ENCODE measurements at regions not wholly inside any gene's neighbourhood (a gene's known extent, or its start where the extent isn't known, plus 50 kb on each side); places are given as distances from the start of the nearest gene placed in this dataset.
A peak's percentile ranks its signal among the peaks of the same experiment; 100 is the strongest.

DNA sequence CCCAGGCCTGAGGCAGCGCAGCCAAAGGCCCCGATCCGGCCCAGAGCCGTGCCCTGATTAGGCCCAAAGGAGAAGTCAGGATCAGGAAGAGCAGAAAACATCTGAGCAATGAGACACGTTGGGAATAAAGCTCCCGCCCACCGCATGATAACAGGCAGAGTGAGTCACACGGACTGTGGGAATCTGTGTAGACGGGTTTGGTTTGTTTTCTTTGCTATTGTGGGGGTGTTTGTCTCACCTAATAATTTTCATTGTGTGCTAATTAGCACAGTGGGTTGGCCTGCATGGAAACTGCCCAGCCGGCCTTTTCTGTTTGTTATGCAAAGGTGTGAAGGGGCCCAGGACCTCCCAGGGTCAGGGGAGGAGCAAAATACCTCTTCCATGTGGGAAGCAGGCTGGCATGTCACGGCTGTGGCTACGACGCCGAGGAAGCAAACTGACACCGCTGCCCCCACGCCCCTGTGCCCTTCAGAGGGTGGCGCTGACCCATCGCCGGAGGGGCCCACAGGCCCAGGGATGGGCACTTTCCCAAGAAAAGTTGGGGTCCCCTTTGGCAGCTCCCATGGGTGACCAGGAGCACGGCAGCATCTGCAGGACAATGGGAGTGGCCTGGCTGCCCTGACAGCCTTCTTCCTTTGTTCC is 68.4 kb upstream of the CTDP1 start:
- peak; percentile 54 for DNase-seq

DNA sequence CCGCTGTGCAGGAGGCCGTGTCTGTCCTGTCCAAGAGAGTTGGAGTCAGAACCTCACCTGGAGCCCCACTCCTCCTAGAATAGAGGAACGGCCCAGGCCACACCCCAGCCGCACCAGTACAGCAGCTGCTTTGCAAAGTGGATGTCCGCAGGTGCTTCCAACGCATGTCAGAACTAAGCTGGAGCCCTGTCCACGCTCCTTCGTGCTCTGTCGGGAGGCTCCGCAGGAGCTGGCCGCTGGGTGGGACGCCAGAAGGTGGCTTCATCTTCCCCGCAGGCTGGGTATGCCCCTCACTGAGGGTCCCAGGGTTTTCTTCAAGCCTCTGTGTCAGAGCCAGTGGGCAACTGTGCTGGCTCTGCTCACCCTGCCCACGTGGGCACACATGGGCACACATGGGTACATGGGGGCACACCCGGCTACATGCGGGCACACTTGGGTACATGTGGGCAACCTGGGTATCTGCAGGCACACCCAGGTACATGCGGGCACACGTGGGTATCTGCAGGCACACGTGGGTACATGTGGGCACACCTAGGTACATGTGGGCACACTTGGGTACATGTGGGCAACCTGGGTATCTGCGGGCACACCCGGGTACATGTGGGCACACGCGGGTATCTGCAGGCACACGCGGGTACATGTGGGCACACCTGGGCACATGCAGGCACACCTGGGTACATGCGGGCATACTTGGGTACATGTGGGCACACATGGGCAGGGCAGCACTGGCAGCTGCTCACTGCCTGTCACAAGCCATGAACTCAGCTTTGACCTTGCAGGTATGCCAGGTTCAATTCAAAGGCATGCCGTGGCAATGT is 67.1 kb upstream of the CTDP1 start:
- DNase-seq = no peak

DNA sequence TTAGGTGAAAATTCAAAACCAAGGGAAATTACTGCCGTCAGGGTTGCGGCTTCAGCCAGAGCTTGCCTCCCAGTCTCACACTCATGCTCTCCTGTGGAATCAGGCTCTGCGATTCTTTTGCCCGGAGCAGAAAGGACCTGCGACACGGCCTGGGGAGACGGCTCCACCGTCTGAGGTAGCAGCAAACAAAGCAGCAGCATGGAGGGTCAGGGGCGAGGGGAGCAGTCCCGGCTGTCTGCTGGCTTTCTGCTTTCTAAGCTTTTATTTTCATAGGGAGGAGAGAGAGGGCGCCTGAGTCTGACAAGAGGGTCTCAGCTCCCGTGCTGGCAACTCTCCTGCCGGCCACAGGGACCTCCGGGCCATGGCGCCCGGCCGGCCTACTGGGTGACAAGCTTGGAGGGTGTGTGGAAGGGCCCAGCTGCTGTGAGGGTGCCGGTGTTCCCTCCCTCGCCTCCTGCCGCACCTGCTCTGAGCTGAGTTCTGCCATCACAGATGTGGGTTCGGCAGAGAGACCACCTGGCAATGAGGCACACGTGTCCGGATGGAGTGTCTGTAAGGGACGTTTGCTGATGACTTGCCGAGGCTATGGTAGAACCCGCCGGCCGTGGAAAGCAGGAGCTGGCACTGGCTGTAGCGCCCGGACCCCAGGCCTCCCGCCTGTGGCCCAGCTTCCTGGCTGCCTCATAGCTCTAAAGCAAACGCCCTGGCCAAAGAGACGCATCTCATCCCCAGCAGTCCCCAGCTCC is 66.2 kb upstream of the CTDP1 start:
- DNase-seq = no peak

DNA sequence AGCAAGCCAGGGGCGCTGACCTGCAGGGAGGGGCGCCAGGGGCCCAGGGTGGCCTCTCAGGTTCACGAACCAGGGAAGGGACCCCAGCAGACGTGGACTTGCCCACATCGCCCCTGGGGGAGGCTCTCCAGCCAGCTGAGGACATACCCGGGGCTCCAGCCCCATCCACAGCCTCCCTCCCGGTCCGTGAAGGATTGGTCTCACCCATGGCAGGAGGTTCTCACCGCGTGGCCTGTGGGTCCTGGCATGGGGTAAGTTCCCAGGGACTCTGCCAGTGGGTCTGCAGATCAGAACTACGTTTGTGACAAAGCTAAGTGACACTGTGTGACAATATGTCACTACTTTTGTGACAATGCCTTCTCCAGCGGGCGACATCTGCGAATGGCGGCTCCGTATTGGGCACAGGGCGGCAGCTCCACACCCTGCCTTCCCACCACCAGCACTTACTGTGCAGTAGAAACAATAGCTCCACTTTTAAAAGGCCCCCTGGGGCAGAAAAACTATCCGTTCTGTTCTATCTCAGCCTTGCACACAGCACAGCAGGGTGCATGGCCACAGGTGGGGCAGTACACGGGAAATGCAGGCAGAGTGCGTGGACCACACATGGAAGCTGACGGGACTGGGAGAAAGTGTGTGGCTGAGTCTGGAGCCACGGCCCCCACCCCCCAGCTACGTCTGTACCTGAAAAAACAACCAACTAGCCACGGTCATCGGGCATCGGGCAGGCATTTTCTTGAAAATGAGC is 65.2 kb upstream of the CTDP1 start:
- no peak for DNase-seq

DNA sequence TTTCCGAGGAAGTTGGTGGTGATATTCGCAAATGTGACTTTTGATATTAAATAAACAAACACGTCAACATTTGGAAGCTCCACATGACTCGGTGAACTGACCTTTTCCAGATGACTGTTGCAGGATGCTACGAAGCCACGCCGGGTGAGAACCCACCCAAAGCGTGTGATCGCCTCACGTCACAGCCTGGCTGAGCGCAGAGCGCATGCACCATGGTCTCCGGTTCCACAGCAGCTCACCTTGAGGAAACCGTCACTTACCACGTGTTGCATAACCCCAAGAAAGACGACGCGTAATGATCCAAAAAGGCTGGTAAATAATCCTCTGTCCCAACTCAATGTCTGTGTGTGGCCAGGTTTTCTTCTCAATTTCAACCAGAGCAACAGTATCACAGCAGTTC is 64.5 kb upstream of the CTDP1 start:
- no peak for DNase-seq

DNA sequence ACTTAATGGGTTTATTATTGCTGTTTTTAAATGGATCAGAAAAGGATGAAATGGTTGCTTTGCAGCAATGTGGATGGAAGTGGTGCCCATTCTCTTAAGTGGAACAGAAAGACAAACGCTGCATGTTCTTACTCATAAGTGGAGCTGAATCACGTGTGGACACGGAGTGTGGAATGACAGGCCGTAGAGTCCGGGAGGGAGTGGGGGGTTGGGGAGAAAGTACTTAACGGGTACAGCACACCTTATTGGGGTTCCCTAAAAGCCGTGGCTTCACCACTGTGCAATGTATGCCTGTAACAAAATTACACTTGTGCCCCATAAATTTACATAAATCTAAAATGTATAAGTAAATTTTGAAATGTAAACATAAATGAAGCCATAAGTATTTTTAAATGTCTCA is 64.0 kb upstream of the CTDP1 start:
- no peak for DNase-seq

DNA sequence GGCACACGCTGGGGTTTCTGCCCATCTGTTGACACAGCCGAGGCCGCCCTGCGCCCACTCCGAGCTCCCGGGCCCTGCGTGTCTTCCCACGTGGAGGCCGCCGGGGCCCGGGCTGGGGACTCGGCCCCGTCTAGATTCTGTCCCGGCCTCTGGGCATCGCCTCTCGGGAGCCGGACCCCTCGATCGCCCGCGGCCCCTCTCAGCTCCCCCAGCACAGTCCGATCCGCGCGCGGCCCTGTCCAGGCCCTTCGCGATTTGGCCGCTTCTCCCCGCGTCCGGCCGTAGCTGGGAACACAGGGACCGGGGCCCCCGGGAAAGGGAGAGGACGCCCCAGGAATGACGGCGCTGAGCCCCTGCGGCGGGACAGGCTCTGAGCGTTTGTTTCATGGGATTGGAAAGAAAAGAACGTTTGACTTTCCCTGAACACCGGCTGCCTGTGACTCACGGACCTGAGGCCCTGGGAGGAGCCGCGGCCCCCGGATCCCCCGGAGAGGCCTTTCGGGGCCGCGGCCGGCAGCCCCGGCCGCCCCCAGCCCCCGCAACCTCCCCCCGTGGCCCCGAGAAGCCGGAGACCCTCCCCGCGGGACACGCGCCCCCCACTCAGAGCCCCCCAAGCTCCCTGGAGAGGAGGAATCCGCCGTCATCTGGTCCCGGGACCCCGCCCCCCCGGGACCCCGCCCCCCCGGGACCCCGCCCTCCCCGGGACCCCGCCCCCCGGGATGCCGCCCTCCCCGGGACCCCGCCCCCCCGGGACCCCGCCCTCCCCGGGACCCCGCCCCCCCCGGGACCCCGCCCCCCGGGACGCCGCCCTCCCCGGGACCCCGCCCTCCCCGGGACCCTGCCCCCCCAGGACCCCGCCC is 62.7 kb upstream of the CTDP1 start:
- no peak for DNase-seq

DNA sequence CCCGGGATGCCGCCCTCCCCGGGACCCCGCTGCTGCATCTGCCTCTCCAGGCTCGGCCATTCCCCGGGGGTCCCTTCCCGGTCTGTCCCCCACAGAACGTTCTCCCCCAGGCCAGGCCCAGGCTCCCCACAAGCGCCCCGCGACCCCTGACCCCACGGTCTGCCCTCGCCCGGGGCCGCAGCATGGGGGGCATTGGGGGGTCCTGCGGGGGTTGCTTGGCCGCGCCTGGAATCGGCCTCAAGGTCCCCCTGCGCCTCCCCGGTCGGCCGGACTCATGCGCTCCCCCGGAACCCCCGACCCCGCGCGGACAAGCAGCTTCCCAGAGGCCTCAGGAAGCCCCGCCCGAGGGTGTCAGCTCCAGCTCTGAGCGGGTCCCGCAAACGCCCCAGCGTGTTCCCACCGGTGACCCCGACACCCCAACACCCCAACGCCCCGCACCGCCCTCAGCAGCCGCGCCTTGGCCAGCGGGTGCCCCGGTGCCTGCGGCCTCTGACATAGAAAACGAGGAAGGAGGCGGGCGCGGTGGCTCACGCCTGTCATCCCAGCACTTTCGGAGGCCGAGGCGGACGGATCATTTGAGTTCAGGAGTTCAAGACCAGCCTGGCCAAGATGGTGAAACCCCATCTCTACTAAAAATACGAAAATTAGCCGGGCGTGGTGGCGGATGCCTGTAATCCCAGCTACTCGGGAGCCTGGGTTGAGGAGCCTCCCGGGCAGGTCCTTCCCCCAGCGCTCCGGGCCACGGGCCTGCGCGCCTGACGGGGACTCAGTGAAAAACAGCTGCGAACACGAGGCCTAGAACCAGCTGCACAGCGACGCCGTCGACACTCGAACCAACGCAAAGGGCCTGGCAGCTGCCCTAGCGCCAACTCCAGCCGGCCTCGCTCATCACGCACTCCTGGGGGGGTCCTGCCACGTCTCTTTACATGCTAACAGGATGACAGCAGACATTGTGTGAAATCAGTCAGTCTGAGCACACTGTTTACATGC is 61.8 kb upstream of the CTDP1 start:
- no peak for DNase-seq

DNA sequence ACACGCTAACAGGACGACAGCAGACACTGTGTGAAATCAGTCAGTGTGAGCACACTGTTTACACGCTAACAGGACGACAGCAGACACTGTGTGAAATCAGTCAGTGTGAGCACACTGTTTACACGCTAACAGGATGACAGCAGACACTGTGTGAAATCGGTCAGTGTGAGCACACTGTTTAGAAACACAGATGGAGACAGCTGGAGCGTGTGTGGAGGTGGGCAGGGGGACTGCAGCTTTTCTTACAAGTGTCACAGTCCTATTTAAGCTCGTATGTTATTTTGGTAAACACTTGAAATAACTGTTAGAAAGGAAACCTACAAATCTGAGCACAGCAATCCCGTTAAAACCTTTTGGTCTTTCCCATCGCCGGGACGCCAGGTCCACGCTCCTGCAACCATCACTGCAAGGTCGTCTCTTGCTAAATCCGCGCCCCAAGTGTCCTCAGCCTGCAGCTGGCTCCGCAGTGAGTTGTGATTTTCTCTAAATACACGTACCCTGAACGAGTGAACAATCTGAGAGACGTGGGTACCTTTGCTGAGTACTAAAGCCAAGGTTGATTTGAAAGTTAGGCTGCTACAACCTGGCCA is 58.9 kb upstream of the CTDP1 start:
- DNase-seq = no peak

DNA sequence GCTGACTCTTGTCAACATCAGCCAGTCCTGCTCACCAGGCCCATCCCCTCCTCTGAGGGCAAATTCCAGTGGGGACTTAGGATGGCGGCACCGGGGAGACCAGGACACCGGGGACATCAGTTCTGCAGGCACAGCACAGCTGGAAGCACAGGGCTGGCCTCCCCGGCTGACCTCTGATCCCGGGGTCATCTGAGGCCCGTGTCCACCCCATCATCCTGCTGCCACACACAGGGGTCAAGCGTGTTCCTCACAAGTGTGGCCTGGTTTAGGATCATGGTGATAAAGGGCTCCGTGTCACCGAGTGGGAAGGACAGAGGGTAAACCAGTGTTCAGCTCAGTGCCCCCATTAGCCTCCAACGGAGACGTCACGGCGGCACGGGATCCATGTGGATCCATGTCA is 58.1 kb upstream of the CTDP1 start:
- no peak for DNase-seq

DNA sequence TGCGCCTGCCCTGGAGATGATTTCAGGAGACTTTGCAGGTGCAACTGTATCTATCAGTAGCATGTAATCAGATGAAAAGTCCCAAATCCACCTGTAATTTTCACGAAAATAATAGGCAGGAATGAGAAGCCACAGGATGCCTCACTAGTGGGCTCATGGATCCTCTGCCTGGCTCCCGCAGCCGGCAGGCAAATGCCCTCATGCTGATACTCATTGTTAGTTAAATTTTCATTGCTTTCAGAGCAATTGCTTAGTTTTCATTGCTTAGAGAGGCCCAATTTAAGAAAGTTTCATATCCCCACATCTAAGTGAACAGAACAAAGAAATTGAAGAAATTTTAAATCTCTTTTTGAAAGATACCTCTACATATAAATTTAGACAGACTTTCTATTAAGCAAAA is 57.6 kb upstream of the CTDP1 start:
- DNase-seq = no peak

DNA sequence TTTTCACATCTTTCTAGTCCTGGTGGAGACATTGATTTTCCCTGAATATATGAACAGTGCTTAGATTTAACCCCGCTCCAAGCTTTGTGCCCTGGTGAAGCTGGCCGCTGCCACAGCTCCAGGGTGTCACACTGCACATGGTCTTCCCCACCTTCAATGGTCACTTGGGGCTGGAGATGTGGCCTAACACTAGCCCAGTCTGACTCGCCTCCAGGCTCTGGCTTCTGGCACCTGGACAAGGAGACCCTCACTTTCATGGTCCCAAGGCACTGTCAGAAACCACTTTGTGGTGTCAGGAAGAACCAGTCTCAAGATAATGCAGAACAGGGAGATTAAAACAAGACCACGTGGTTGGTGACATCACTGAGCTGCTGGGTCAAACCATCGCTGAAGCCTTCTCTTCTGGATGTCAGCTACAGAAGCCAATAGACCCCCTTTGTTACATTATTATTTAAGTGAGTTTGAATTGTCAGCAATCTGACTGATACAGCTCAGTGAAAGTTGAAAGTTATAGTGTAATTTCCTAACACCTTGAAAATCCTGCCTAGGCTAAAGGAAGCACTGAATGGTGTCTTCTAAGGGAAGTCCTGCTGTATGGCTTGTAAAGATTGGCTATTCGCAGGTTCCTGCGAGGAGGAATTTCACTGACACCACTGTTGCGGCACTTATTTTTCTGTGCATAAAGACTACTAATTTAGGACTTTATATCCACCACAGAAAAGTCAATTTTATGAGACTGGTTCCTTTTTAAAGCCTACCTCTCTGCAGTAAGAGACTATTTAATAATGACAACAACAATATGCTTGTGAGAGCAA is 55.0 kb upstream of the CTDP1 start:
- DNase-seq = no peak

DNA sequence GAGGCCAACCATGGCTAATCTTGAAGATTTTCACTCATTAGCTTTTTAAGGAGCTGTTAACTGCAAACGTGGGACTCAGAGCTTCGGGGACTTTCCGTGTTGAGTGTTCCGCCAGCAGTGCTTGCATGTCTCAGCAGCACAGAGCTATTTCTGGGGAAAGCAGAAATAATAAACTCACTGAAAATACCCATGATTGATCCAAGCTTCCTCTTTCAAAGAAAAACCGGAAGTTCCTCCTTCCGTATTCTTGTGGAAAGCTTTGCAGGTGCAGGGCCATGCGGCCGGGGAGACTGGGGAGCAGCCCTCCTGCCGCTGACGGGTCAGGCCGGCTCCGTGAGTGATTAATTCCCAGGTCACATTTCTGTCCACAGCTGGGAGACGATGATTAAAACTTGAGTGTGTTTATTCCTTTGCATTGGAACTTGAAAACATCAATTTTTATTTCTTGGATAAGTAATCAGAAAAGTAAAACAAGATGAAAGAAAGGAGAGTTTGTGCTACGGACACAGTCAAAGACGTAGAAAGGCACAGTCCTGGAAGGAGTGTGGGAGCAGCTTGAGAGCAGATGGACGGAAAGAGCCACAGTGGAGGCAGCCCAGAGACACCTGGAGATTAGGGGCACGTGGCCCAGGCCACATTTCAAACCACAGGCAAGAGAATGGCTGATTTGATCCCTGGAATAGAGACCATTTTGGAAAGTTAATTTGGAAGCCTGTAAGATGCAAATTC is 54.2 kb upstream of the CTDP1 start:
- peak; percentile 6 for DNase-seq

DNA sequence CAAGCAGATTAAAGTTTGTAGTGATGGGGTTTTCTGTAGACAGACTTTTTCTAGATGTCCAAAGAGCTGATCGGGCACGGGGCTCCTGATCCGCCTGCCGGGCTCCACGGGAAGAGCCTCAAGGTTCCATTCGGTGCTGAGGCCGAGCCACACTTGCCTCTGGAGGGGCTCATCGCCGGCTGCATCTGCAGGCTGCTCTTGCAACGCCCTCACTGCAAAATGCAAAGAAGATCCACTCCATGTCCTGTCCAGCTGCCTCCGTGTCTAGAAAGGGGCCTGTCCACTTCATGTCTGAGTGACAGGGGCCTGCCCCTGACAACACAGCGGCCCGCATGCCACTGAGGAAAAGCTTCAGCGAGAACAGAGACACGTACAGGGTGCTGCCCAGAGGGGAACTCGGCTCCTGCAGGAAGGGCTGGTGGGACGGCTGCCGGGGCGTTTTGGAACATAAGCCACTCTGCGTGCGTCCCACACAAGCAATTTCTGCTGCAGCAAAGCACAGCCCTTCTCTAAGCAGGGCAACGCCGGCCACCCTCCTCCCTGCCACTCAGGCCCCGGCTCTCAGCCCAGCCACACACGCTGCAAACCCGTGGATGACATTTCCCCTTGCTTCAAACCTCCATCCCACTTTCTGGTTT is 53.6 kb upstream of the CTDP1 start:
- DNase-seq = no peak

DNA sequence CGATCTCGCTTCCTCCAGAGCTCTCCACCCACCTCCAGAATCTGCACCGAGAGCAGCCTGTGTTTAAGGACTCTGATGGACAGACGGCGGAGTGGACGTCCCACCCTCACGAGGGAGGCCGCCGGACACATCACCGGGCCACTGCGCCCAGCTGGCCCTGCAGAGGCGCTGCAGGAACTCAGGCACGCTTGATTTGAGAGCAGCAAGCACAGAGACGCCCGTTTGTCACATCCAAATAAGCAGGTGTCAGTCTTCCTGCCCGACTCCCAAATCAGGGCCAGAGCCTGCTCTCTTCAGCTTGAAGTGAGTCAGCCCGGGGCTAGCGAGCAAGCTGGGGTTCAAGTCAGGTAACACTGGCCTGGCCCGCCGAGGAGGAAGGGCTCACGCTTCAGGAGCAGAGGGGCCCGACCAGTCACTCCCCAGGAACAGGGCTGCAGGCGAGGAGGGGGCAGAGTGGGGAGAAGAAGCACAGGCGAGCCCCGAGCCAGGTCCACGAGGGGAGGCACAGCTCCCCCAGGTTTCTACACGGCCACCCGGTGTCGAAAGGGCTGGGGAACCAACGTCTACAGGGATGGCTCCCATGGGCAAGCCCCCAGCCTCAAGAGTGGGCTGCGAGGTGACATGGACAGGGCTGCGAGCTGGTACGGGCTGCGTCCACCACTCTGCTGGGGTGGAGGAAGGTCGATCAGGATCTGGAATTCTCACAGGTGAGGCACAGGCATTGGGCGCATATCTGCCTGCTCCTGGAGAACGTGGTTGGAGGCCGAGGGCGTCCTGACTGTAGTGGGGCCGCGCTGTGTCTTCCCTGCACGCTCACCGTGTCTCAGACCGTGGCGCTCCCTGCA is 52.5 kb upstream of the CTDP1 start:
- no peak for DNase-seq

DNA sequence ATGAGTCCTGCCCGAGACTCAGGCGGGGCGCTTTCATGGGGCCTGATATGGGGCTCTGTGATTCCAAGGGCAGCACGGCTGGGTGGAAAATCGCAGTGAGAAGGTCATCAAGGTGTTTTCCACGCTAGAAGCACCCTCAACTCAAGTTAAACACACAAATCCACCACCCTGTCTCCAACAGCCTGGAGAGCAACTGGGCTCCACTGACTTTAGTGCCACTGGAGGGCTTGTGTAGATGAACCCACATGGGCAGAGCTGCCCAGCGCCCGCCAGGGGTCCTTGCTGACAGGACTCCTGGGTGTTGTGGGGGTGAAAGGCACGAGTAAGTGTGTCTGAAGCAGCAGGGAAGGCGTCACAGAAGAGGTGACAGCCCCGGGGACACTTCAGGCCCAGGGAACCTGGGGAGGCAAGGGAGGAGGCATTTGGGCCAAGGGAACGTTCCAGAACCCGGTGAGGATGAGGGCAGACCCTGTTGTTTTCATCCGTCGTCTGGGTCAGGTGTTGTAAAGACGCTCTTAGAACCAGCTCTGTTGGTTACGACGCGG is 51.8 kb upstream of the CTDP1 start:
- no peak for DNase-seq
